Body of pancreas (tissue), 4 donors: ENCODE measurements at regions not wholly inside any gene's neighbourhood (a gene's known extent, or its start where the extent isn't known, plus 50 kb on each side); places are given as distances from the start of the nearest gene placed in this dataset.

ENCODE experiments used
- POLR2A ChIP-seq, 3 donors: fragments of 450-650 bp; IDR thresholded peaks; one replicate each; pipeline ENCODE4 v1.6.1; 2016; ENCODE audit warnings: antibody characterized with exemption in 3 of 3, mild to moderate bottlenecking in 2 of 3
- TF ChIP-seq, protein P1 (sequence below), 7 experiments: fragments of 450-650 bp in 4 of 7; fragments of 200-600 bp in 3 of 7; sonication (generic) in 3 of 7; IDR thresholded peaks; one replicate each; pipeline ENCODE4 v1.5.1; 2016 to 2019; ENCODE audit warnings: antibody characterized with exemption in 7 of 7

DNA sequence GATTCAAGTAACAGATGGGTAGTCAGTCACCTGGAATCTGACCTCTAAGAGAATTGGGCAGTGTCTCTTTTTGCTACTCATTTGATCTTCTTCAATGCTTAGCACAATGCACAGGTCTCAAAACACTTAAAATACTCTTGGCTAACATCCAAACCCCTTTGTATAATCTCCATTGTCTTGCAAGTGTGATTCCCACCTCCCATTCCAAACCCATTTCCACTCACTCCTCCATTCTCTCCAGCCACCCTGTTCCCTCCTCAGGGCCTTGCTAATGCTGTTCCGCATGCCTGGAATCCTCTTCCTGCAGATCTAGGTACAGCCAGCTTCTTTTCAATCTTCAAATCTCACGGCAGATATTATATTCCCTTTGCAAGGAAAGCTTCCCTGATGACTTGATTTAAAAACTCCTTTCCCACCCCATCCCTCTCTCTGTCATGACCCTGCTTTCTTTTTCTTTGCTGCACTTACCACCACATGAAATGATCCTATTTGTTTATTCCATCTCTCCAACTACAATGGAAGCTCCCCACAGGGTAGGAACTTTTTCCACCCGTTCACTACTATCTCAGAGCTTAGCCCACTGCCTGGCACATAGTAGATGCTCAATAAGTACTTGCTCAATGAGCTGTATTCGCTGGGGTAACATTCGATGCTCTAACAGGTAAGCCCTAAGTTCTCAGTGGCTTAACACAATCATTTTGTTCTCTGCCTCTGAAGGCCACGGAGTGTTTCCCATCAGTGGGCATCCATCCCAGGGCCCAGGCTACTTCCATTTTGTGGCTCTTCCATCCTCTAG lies 121.7 kb downstream of the MN1 start:
- TF ChIP-seq, protein P1, sequence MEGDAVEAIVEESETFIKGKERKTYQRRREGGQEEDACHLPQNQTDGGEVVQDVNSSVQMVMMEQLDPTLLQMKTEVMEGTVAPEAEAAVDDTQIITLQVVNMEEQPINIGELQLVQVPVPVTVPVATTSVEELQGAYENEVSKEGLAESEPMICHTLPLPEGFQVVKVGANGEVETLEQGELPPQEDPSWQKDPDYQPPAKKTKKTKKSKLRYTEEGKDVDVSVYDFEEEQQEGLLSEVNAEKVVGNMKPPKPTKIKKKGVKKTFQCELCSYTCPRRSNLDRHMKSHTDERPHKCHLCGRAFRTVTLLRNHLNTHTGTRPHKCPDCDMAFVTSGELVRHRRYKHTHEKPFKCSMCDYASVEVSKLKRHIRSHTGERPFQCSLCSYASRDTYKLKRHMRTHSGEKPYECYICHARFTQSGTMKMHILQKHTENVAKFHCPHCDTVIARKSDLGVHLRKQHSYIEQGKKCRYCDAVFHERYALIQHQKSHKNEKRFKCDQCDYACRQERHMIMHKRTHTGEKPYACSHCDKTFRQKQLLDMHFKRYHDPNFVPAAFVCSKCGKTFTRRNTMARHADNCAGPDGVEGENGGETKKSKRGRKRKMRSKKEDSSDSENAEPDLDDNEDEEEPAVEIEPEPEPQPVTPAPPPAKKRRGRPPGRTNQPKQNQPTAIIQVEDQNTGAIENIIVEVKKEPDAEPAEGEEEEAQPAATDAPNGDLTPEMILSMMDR (IDR thresholded peaks at IDR 0.05): no peak
- TF ChIP-seq POLR2A (IDR thresholded peaks at IDR 0.05): no peak
